Amygdala (tissue), 56 donors: ENCODE measurements at regions not wholly inside any gene's neighbourhood (a gene's known extent, or its start where the extent isn't known, plus 50 kb on each side); places are given as distances from the start of the nearest gene placed in this dataset.
"Not testable (repeated sequence)": the region's sequence is repeated elsewhere in the genome, so short reads cannot be mapped to it uniquely, and the experiment has no call there.

Source experiments
- DNase-seq, 56 donors: peaks; one replicate each; lab custom pipeline; 2025; lab: John Stamatoyannopoulos, UW

DNA sequence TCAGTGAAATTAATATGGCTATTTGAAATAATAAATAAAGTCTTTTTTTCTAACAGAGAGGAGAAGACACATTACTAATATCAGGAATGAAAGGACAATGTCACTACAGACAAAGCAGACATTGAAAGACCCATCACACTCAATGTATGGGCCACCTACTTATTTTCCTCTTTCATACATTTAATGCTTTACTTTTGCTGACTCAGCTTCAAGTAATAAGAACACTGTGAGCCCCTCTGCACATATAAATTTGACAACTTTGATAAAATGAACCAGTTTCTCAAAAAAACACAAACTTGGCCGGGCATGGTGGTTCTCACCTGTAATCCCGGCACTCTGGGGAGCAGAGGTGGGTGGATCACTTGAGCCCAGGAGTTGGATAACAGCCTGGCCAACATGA is 664.2 kb upstream of the COBL start:
- DNase-seq: no peak

DNA sequence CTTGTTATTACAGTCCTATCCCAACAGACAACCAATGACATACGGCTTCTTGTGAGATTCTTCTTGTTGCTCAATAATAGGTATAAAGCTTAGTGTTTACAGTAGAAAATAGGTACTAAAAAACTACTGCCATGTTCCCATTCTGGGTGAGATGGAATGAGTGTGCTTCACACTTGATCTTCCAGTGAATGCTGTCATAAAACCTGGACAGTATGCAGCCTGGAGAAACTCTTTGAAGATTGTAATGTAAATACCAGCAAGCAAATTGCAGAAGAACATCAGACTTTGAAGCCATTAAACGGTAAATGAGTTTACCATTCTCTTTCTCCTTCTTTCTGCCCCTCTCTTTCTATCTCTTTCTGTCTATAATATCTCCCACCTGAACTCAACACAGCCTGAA is 663.7 kb upstream of the COBL start:
- DNase-seq: no peak

DNA sequence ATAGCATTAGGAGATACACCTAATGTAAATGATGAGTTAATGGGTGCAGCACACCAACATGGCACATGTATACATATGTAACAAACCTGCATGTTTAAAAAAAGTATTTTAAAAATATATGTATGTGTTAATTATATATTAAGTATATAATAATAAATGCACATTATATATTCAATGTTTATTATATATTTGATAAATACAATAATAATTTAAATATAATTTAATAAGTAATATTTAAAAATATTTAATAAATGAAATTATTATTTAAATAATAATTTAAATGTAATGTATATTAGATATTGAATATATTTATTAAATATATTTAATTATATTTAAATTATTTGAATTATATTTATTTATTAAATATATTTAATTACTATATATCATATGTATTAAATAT is 661.3 kb upstream of the COBL start:
- DNase-seq: no peak

DNA sequence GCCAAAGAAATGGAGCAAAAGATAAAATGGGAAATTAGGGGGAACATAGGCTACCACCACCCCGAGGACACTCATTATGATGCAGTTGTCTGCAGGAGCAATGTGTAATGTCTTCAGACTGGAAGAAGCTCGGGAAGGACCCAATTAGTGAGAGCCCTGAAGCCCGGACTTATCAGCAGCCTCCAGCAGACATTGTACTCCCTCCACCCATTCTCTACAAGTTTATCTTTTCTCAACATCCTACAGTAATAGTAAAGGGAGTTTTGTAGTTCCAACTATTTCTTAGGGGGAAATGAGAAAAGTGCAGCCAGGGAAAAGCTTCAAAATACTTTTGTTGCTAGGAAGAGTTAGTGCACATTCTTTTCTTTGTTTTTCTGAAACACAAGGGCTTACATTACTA is 657.3 kb upstream of the COBL start:
- DNase-seq: no peak

DNA sequence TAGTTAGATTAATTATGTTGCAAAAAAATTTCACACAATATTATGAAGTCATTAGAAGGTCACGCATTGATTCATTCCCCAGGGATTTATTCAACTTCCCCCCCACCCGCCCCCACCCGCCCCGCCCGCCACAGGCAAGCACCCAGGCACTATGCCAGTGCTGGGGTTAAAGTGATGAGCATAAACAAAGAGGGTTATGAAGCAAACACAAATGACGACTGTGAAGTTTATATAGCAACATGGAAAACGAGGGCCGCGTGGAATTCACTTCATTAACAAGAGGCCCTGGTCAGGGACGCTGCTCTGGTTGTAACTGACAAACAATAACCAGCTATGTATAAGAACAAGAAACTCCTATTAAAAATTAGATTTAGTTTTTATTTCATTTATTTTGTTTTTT is 656.5 kb upstream of the COBL start:
- peak in 1 of 56 donors; percentile 46 for DNase-seq

DNA sequence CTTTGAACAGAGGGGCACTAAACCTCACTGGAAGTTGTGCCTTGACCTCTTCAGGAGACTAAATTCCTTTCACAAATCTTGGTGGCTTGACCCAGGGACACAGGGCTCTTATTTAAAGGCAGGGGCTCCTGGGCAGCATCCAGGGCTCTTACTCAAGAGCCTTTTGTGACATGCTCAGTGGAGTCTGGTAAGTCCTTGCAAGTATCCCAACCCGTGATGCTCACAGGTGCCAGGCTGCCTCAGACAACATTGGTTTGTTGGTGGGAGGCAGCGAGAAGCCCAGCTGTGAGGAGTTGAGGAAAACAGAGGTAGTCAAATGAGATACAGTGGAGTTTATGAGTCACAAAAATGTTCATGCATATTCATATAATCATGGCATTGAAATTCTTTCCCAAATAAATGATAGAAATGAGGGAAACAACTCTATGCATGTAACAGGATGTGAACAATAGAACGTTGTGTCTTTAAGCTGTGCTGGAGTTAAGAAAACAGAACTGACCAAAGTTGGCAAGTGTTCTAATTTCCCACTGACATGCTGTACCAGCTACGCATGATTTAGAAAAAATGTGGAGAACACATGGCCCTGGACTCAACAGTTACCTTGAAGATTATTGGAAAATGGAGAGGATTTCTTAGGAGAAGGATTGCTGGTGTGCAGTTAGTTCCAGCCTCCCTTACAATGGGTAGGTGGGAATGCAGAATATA is 654.5 kb upstream of the COBL start:
- peak in 1 of 56 donors; percentile 13 for DNase-seq

DNA sequence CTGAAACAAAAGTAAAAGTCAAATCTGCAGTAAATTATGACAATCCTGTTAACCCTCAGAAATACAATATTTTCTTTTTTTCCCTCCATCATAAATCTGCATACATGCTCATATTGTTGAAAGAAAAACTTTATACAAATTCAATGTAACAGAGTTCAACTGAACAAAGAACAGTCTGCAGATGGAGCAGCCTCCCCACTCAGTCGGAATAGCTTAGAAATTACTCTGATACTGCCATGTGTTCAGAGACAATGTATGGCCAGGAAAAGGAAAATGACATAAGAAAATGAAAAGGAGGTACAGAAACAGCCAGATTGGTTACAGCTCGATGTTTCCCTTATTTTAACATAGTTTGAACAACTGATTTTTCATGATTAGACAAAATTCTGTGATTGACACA is 651.9 kb upstream of the COBL start:
- DNase-seq: no peak

DNA sequence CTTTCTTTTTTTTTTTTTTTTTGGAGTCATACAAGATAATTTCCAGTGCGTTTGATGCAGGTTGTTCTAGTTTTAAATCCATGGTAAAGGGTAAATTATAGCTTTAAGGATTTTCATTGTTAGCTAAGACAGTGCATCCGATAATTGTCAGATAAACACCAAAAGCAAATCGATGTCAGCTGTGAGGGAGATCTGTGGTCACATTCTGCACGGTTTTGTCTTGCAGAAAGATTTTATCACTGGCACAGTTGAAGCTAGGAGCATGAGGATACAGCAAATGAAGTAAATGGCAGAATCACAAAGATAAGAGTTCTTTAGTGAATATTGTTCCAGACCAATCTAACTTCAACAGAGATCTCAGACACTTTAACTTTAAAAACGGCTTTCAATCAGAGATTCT is 648.8 kb upstream of the COBL start:
- DNase-seq: no peak

DNA sequence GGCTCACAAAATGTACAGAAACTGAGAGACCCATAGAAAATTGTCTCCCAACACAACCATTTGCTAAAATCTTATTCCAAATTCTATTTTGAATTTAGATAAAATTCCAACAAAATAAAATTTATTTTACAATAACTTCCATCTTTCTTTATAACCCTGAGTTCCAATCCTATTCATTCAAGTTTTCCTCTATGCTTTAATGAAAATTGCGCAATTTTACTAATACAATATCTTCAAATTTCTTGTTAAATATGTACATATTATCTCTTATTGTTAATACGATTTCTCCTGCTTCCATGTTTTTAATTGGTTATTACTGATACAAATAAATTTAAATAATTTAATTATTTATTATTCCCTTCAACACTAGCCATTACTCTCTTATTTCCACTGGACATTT is 645.2 kb upstream of the COBL start:
- no peak for DNase-seq

DNA sequence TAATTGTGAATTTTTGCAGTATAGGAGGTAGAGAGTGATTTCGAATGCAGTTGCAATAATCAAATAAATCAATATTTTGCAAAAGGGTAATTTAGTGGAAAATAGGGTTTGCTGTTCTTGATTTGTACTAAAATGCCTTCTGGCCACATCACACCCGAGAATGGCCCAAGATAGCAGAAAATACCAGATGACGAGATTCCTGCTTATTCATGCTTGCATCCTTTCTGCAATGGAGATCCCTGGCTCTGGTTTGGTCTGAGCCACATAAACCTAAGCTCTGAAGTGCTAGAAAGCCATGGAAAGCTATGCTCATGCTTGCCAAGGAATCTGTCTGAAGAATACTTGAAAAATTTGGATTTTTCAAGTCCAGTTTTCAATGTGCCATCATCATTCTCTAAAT is 634.2 kb upstream of the COBL start:
- DNase-seq: no peak

DNA sequence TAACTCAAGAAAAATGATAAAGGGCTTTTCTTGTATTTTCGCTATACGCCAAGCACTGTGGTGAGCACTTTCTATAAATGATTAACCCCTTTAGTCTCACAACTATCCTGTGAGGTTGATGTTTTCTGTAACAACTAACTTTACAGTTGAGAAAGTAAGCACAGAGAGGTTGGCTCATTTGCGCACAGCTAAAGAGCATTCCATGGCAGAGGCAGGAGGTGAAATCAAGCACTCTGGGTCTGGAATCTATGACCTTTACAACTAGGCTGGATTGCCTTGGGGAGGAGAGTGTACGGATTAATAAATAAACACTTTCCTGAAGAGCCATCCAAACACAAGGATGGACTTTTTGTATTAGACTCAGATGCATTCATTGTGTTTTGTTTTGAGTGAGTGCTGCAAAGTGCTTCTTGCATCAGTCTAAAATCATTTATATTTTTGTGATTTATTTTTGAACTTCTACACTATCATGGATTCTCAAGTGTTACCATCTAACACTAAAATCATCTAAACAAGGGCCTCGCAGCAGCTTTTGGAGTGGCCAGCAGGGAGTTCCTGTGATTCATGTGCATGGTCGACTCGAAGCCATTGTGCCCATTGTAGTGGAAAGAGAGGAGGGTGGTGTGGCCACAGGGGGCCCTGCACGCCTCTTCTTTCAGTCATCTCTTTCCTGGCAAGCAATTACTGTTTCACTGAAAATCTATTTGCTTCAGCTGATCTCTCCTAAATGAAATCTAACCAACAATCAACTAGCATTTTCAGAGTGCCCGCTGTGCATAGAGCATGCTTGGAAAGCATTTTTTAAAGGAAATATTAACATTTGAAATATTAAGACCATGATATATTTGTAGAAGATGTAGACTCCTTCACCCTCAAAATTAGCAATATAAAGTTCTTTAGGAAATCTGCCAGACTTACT is 633.4 kb upstream of the COBL start:
- no peak for DNase-seq

DNA sequence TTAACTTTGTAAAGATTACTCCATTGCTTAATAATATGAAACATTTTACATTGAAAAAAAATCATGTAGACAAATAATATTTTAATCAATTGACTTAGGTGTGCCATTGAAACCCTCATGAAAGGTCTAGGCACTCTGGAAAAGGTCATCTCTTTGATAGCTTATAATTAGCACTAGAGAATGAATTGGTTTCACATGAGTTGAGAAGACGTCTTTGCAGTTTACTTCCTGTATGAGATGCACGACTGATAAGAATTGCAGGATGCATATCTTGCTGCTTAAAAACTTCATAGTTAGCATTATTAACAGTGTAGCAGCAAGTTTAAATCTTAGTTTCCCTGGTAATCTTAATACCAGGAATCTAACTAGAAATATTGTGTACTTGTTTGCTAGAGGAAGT is 614.2 kb upstream of the COBL start:
- DNase-seq: no peak

DNA sequence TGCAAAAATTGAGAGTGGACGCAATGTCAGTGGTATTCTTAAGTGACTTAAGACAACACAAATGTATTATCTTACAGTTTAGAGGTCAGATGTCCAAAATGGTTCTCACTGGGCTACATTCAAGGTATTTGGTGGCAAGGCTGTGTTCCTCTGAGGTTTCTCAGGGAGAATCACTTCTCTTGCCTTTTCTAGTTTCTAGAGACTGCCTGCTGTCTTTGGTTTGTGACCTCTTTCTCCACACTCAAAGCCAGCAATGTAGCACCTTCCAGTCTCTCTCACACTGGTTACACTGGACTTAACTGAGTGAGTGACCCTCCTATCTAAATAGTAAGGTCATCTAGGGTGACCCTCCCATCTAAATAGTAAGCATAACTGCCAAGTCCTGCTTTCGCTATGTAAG is 613.2 kb upstream of the COBL start:
- no peak for DNase-seq

DNA sequence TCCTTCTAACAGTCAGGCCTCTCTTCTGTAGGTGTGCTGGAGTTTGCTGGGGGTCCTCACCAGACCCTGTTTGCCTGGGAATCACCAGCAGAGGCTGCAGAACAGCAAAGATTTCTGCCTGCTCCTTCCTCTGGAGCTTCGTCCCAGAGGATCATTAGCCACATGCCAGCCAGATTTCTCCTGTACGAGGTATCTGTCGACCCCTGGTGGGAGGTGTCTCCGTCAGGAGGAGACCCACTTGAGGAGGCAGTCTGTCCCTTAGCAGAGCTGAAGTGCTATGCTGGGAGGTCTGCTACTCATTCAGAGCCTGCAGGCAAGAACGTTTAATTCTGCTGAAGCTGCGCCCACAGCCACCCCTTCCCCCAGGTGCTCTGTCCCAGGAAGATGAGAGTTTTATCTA is 611.1 kb upstream of the COBL start:
- DNase-seq: no peak

DNA sequence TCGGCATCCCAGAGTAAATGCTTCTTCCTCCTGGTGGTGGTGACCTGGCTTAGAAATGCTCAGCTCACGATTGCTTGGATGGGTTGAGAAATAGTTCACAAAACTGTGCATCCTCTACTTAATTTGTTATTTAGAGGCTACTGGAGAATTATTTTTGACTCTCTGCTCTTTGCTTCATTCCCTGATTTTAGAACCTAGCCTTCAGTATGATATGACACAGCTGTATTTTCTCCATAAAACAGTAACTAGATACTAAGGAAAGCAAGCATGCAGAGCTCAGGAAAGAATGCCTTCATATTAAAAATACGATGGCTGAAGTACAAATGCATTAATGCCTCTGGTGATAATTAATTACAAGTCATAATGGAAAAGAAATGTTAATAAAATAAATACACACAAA is 602.0 kb upstream of the COBL start:
- no peak for DNase-seq

DNA sequence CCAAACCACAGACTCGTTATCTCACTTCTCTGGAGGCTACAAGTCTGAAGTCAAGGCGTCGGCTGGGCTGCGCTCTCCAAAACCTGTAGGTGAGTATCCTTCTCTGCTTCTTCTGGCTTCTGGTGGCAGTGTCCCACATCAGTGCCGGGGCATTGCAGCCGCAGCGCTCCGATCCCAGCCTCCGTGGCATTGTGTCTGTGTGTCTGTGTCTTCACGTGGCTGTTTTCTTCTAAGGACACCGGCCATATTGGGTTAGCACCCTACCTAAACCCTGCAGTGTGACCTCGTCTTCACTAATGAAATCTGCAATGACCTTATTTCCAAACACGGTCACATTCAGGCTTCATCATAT is 584.9 kb upstream of the COBL start:
- no peak for DNase-seq

DNA sequence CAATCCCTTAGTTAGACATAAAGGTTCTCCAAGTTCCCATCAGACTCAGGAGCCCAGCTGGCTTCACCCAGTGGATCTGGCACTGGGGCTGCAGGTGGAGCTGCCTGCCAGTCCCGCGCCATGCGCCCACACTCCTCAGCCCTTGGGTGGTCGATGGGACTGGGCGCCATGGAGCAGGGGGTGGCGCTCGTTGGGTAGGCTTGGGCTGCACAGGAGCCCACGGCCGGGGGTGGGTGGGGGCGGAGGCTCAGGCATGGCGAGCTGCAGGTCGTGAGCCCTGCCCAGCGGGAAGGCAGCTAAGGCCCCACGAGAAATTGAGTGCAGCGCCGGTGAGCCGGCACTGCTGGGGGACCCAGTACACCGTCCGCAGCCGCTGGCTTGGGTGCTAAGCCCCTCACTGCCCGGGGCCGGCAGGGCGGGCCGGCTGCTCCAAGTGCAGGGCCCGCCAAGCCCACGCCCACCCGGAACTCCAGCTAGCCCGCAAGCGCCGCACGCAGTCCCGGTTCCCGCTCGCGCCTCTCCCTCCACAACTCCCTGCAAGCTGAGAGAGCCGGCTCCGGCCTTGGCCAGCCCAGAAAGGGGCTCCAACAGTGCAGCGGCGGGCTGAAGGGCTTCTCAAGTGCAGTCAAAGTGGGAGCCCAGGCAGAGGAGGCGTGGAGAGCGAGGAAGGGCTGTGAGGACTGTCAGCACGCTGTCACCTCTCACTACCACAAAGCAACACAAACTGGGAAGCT is 584.3 kb upstream of the COBL start:
- DNase-seq: not testable (repeated sequence)

DNA sequence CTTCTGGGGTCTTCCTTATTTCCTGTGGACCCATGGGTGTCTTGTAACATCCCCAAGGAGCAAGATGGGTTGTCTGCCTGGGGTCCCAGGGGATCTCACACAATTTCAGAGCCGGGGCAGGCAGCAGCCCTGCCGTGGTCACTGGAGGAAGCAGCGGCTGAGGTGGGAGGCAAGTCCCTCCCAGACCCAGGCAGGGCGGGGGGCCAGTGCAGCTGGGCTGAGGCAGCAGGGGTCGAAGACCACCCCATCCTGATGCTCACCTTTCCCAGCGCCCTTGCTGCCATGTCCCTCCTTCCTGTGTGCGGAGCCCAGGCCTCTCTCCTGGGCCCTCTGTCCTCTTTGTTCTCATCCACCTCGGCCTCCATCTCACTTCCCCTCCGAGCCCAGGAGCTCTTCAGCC is 583.0 kb upstream of the COBL start:
- no peak for DNase-seq

DNA sequence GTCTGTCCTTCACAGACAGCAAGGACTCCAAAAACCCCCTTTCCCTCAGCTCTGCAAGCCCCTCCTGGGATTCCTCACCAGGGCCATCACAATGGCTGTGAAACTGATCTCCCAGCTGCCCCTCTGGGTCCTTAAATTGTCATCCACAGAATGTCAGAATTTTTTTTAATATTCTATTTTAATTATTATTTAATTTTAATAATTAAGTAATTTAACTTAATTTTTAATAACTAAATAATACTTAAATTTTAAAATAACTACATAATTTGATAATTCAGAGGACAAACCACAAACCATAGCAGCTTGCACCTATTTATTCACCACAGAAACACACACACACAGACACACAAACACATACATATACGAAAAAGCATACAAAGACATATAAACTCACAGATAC is 565.8 kb upstream of the COBL start:
- no peak for DNase-seq

DNA sequence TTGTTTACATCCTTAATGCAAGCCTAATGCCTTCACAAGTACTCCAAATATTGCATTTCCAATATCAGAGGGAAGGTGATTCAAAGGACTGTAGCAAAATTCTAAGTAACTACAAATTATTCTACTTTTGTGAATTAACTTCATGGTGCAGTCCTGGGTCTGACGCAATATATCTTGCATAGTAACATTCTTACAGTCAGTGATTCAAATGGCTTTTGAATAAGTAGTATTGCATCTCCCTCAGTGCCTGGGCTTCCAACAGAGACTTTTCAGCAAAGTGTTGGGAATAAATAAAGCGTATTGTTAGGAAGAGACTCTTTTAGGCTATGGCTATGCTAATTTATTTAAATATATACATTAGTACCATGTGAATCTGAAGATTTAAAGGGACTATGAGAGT is 564.7 kb upstream of the COBL start:
- DNase-seq: no peak

DNA sequence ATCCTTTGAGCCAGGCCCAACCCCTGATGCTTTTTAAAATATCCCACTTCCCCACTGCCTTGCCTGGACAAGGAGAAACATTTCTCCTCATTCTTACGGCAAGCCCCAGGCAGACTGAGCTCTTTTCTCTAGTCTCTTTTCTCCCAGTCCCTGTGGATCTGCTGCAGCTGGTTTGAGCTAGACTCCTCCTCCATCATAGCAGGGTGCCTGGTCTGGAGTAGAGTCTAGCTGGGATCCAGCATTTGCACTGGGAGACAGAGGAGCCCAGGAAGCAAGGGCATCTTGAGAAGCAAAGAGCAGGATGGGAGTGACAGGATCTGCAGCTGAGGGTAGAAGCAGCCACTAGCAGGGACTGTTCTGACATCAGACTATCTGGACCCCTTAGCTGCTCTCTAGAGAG is 562.3 kb upstream of the COBL start:
- no peak for DNase-seq

DNA sequence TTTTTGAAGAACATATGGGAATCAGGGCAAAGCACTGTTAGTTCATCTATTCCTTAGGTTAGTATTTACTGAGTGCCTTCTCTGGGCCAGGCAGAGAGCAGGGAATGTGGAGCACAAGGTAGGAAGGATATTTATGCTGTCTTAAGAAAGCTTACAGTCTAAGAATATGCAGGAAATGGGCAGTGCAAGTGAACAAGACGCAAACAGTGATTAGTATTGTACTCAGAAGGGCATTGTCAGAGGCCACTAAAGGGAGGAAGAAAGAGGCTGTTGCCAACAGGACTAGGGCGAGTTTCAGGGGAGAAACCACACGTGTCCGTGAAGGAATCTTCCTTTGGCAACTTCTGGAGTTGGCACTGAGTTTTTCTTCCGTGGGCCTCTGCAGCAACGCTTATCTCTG is 552.8 kb upstream of the COBL start:
- DNase-seq: no peak
